Liver (tissue), 8 donors: ENCODE measurements at regions not wholly inside any gene's neighbourhood (a gene's known extent, or its start where the extent isn't known, plus 50 kb on each side); places are given as distances from the start of the nearest gene placed in this dataset.
"Not testable (repeated sequence)": the region's sequence is repeated elsewhere in the genome, so short reads cannot be mapped to it uniquely, and the experiment has no call there.

Experiments
- DNase-seq: peaks from one replicate; pipeline ENCODE4 v3.0.0-alpha.2; 2017; ENCODE audit warnings: low spot score
- H3K27ac ChIP-seq, 2 donors: one replicate each; pipeline ENCODE4 v1.7.0; 2013; ENCODE audit warnings: inconsistent platforms in 2 of 2, low read length in 2 of 2, control low read depth in 1 of 2, low read depth in 1 of 2, mild to moderate bottlenecking in 1 of 2
- H3K27me3 ChIP-seq, 4 donors: one replicate each; pipeline versions ENCODE4 v1.6.1 to v1.7.0; 2013; ENCODE audit warnings: low read length in 3 of 4, inconsistent platforms in 1 of 4, mild to moderate bottlenecking in 1 of 4, moderate library complexity in 1 of 4; ENCODE audit not compliant: control insufficient read depth in 4 of 4, insufficient read depth in 4 of 4
- H3K36me3 ChIP-seq, 4 donors: one replicate each; pipeline versions ENCODE4 v1.6.1 to v1.7.0; 2013; ENCODE audit warnings: low read length in 3 of 4, mild to moderate bottlenecking in 3 of 4, low read depth in 1 of 4, moderate library complexity in 1 of 4; ENCODE audit not compliant: control insufficient read depth in 4 of 4, insufficient read depth in 3 of 4
- H3K4me1 ChIP-seq, 4 donors: one replicate each; pipeline versions ENCODE4 v1.6.1 to v1.7.0; 2013; ENCODE audit warnings: low read length in 3 of 4, mild to moderate bottlenecking in 3 of 4, moderate library complexity in 1 of 4; ENCODE audit not compliant: control insufficient read depth in 4 of 4, insufficient read depth in 4 of 4
- H3K4me3 ChIP-seq, 3 donors: one replicate each; pipeline versions ENCODE4 v1.6.1 to v1.7.0; 2013; ENCODE audit warnings: low read length in 3 of 3, control low read depth in 1 of 3, low read depth in 1 of 3, mild to moderate bottlenecking in 1 of 3
- H3K9ac ChIP-seq, 2 donors: one replicate each; pipeline ENCODE4 v1.7.0; 2013; ENCODE audit warnings: low read length in 2 of 2, mild to moderate bottlenecking in 2 of 2, moderate library complexity in 2 of 2, control low read depth in 1 of 2, low read depth in 1 of 2
- H3K9me3 ChIP-seq, 4 donors: one replicate each; pipeline versions ENCODE4 v1.6.1 to v1.7.0; 2013; ENCODE audit warnings: low read length in 3 of 4; ENCODE audit not compliant: control insufficient read depth in 4 of 4
- ATF3 ChIP-seq: IDR thresholded peaks from 2 replicates; pipeline ENCODE4 v1.6.1; 2016; ENCODE audit warnings: antibody characterized with exemption
- EGR1 ChIP-seq, 2 donors: IDR thresholded peaks; 2 replicates each; pipeline ENCODE4 v1.6.1; 2016 to 2018; ENCODE audit warnings: antibody characterized with exemption in 2 of 2, low read depth in 2 of 2
- FOXA1 ChIP-seq: IDR thresholded peaks from 2 replicates; pipeline ENCODE4 v1.6.1; 2016; ENCODE audit warnings: antibody characterized with exemption
- FOXA2 ChIP-seq: IDR thresholded peaks from 2 replicates; pipeline ENCODE4 v1.6.1; 2016; ENCODE audit warnings: antibody characterized with exemption
- HNF4A ChIP-seq, 2 donors: conservative IDR thresholded peaks; 2 replicates each; pipeline ENCODE4 v1.6.1; 2016; ENCODE audit warnings: antibody characterized with exemption in 2 of 2, mild to moderate bottlenecking in 2 of 2
- JUND ChIP-seq, 2 donors: IDR thresholded peaks; 2 replicates each; pipeline ENCODE4 v1.6.1; 2016; ENCODE audit warnings: antibody characterized with exemption in 2 of 2
- NR2F2 ChIP-seq: IDR thresholded peaks from 2 replicates; pipeline ENCODE4 v1.6.1; 2016; ENCODE audit warnings: antibody characterized with exemption
- REST ChIP-seq: IDR thresholded peaks from 2 replicates; pipeline ENCODE4 v1.6.1; 2016; ENCODE audit warnings: antibody characterized with exemption, mild to moderate bottlenecking
- TAF1 ChIP-seq: conservative IDR thresholded peaks from 2 replicates; pipeline ENCODE4 v1.6.1; 2016; ENCODE audit warnings: antibody characterized with exemption, mild to moderate bottlenecking
- YY1 ChIP-seq: IDR thresholded peaks from 2 replicates; pipeline ENCODE4 v1.6.1; 2016; ENCODE audit warnings: antibody characterized with exemption, mild to moderate bottlenecking
- ZBTB33 ChIP-seq: IDR thresholded peaks from 2 replicates; pipeline ENCODE4 v1.6.1; 2016; ENCODE audit warnings: antibody characterized with exemption
- WGBS: extraction: QIAGEN DNeasy Blood & Tissue Kit; methylation state at CpG from one replicate; pipeline ENCODE4 v1.1.7; 2013; 5-methylcytosine and 5-hydroxymethylcytosine counted together
- TF ChIP-seq, protein P1 (sequence below): IDR thresholded peaks from 2 replicates; pipeline ENCODE4 v1.6.1; 2016; ENCODE audit warnings: antibody characterized with exemption
- TF ChIP-seq, protein P2 (sequence below): fragments of 150-350 bp; IDR thresholded peaks from 2 replicates; pipeline ENCODE4 v1.5.1; 2017; ENCODE audit warnings: improper control_type of control experiment, low read depth, low read length; ENCODE audit not compliant: missing input control
- donor health status: healthy.
- donor health status: healthy.
- donor health status: healthy.
- donor health status: healthy.
- donor health status: healthy.

GRCh38 chr6:50421041-50421440, 292.3 kb upstream of the TFAP2D start:
- H3K27me3 ChIP-seq, H3K4me3 ChIP-seq, H3K9ac ChIP-seq, H3K27ac ChIP-seq, H3K36me3 ChIP-seq, H3K9me3 ChIP-seq, H3K4me1 ChIP-seq, DNase-seq: not testable (repeated sequence)
- 72% methylated on average over 8 of the region's 8 CpGs for WGBS

GRCh38 chr6:50427267-50427666, 286.1 kb upstream of the TFAP2D start:
- 83% methylated on average over 4 of the region's 4 CpGs for WGBS
- no peaks in the 10 kb centered on the region for H3K36me3 ChIP-seq
- no peak overlapping the region for H3K27ac ChIP-seq
- DNase-seq, result no peak
- TF ChIP-seq, protein P1, sequence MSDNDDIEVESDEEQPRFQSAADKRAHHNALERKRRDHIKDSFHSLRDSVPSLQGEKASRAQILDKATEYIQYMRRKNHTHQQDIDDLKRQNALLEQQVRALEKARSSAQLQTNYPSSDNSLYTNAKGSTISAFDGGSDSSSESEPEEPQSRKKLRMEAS, result no peak
- TF ChIP-seq ZBTB33 (no peak), HNF4A (conservative IDR thresholded peaks at IDR 0.05) (no peak), JUND (IDR thresholded peaks at IDR 0.05) (no peak), NR2F2 (no peak), FOXA1 (no peak), FOXA2 (no peak)
- H3K9me3 ChIP-seq, result no peaks in the 10 kb centered on the region
- no peaks in the 10 kb centered on the region for H3K27me3 ChIP-seq
- H3K4me3 ChIP-seq, result no peak overlapping the region
- no peak overlapping the region for H3K9ac ChIP-seq
- no peaks in the 10 kb centered on the region for H3K4me1 ChIP-seq

GRCh38 chr6:50437901-50438300, 275.4 kb upstream of the TFAP2D start:
- TF ChIP-seq FOXA2, result no peak
- no peak for TF ChIP-seq NR2F2
- no peak for TF ChIP-seq YY1
- TF ChIP-seq REST, result no peak
- no peak for TF ChIP-seq ATF3
- no peak for TF ChIP-seq EGR1 (IDR thresholded peaks at IDR 0.05; ENCODE audit: low read depth in 2 of 2)
- TF ChIP-seq, protein P2, sequence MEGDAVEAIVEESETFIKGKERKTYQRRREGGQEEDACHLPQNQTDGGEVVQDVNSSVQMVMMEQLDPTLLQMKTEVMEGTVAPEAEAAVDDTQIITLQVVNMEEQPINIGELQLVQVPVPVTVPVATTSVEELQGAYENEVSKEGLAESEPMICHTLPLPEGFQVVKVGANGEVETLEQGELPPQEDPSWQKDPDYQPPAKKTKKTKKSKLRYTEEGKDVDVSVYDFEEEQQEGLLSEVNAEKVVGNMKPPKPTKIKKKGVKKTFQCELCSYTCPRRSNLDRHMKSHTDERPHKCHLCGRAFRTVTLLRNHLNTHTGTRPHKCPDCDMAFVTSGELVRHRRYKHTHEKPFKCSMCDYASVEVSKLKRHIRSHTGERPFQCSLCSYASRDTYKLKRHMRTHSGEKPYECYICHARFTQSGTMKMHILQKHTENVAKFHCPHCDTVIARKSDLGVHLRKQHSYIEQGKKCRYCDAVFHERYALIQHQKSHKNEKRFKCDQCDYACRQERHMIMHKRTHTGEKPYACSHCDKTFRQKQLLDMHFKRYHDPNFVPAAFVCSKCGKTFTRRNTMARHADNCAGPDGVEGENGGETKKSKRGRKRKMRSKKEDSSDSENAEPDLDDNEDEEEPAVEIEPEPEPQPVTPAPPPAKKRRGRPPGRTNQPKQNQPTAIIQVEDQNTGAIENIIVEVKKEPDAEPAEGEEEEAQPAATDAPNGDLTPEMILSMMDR, result no peak
- no peak for TF ChIP-seq JUND (IDR thresholded peaks at IDR 0.05)
- no peak for TF ChIP-seq FOXA1
- TF ChIP-seq TAF1, result no peak
- Histone ChIP-seq H3K9ac (no peak overlapping the region), H3K9me3 (no peaks in the 10 kb centered on the region), H3K4me3 (no peak overlapping the region), H3K27ac (no peak overlapping the region), H3K36me3 (no peaks in the 10 kb centered on the region), H3K4me1 (no peaks in the 10 kb centered on the region), H3K27me3 (no peaks in the 10 kb centered on the region)
- no peak for DNase-seq
- WGBS, result 66% methylated on average over 1 of the region's 1 CpG
